ENCODE measurements at regions not wholly inside any gene's neighbourhood (a gene's known extent, or its start where the extent isn't known, plus 50 kb on each side); places are given as distances from the start of the nearest gene placed in this dataset.

DNA sequence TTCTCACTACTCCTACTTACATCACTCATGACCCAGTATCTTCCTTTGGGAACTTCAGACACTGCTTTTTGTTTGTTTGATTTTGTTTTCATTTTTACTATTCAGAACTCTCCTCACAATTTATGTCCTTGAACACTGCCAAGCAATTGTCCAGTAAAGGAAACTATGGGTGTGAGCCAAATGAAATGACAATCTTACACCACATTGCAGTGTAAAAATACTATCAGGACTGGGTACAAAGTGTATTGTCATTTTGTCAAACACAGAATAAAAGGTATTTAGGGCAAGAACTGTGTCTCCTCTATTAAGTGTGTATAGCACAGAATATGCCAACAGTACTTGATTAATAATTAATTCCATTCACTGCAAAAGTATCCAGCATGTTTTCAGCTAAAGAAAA, 199.3 kb downstream of the ALG10B start:
- TF ChIP-seq CTCF (IDR thresholded peaks at IDR 0.05), result no peak
- TF ChIP-seq POLR2A (IDR thresholded peaks at IDR 0.05), result no peak
